Hypothalamus (tissue), 51 donors: ENCODE measurements at regions not wholly inside any gene's neighbourhood (a gene's known extent, or its start where the extent isn't known, plus 50 kb on each side); places are given as distances from the start of the nearest gene placed in this dataset.

Source experiments
- DNase-seq, 51 donors: peaks; one replicate each; lab custom pipeline; 2025; lab: John Stamatoyannopoulos, UW

- no peak for DNase-seq
Observed at GRCh38 chr16:66155933-66156332, 210.6 kb upstream of the CDH5 start.

DNA sequence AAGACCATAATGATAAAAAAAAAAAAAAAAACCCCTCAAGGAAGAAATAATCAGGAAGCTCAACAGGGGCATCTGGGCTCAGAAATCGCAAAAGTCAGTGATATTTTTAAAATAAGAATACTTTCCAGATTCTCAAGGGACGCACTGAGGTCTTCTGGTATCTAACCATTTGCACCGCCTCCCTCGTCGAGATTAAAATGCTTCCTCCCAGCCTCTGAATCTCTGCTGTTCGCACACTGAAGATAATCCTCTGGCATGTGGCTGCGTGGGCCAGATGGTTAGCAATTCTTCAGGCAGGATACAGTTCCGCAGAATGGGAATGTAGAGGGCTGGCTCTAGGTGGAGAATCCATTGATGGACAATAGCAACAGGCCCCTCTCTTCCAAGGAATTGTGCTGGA is 211.7 kb upstream of the CDH5 start:
- DNase-seq, result no peak

DNA sequence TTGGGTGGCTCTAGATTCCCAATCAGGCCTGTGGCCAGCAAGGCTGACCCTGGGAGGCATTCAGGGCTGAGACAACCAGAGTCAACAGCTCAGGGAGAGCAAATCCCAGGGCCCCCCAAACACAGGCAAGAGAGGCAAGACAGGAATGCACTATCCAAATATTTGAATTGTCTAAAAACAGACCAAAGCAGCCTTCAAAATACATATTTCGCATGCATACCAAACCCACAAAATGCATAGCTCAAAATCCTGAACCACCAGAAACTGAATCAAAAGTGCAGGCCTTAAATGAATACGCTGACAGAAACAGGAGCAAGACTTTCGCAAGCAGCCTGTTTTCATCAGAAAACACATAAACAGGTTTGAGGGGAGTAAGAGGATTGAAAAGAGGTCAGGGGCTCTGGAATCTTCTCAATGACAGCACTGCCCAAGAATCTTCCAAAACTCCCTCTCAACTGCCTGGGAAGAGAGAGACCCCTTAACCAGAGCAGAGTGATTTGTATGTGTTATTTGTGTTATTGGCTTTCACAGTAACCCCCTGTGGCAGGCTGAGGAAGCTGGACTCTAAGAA is 213.6 kb upstream of the CDH5 start:
- no peak for DNase-seq

DNA sequence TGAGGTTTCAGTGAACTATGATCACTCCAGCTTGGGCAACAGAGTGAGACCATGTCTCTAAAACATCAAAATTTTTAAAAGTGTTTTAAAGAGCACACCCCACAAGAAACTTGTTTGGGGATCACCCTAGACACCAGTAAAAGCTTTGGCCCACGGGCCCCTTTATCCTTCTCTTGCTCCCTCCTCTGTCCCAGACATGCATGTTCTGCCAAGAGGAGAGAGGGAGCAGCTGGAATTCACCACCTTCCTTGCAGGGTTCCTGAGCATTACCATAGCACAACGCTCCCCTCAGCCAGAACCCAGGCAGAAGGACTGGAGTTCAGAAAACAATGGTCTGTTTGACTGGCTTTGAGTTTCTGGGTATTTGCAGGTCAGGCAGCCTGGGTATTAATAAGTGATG is 214.3 kb upstream of the CDH5 start:
- DNase-seq, result no peak

GRCh38 chr16:66150698-66151482 is 215.6 kb upstream of the CDH5 start:
- no peak for DNase-seq

- no peak for DNase-seq
Observed at GRCh38 chr16:66147291-66147690, 219.2 kb upstream of the CDH5 start.

GRCh38 chr16:66146798-66147197 is 219.7 kb upstream of the CDH5 start:
- DNase-seq, result no peak

- no peak for DNase-seq
Observed at GRCh38 chr16:66144641-66145040, 221.8 kb upstream of the CDH5 start.

GRCh38 chr16:66143415-66143814 is 223.1 kb upstream of the CDH5 start:
- no peak for DNase-seq

- no peak for DNase-seq
Observed at GRCh38 chr16:66141885-66142284, 224.6 kb upstream of the CDH5 start.

DNA sequence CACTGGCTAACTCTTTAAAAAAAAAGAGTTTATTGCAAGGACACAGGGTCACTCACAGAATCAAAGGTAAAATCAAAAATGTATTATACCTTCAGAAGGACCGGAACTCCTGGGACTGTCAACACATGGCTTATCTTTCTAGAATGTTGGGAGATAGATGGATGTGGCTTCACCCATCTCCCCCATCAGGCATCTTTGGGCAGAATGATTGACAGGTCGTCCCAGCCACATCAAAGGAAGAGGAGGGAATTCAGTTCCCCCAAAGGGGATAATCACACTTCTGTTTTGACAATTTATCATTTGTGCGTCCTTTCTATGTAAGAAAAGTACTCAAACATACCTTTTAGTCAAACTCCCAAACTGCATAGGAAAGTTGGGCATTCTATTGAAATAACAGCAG is 228.6 kb upstream of the CDH5 start:
- DNase-seq, result no peak

- DNase-seq, result no peak
Observed at GRCh38 chr16:66136841-66137240, 229.7 kb upstream of the CDH5 start.

- DNase-seq, result no peak
Observed at GRCh38 chr16:66135838-66136237, 230.7 kb upstream of the CDH5 start.

GRCh38 chr16:66135421-66135831 is 231.1 kb upstream of the CDH5 start:
- DNase-seq, result no peak

- DNase-seq, result no peak
Observed at GRCh38 chr16:66134875-66135274, 231.6 kb upstream of the CDH5 start.

DNA sequence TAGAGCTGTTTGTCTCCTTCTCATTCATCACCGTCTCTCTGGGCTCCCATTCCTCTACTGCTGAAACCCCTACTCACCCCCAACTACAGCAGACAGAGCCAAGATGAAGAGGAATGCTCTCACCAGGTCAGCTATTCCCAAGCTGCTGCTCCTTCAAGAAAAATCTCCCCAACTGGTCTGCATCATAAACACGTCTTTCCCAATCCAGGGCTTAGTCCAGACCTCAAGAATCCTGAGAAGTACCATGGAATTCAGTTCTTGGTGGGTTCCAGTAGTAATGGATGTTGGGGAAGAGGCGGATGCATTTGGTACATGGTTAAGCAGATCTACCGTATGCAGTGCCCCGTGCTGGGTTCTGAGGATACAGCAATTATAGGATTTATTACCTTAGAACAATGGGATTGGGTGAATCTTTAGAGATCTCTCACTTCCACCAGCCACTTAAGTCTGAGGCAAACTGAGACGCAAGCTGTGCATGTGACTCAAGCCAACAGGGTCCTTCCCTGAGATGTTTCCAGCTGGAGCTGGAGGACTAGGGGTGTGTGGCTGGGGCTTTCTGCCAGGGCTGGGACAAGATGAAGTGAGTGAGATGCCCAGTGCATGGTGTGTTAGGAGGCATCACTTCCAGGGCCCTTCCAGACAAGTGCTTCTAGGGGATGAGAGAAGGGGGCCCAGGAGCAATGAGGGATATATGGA is 232.7 kb upstream of the CDH5 start:
- no peak for DNase-seq

DNA sequence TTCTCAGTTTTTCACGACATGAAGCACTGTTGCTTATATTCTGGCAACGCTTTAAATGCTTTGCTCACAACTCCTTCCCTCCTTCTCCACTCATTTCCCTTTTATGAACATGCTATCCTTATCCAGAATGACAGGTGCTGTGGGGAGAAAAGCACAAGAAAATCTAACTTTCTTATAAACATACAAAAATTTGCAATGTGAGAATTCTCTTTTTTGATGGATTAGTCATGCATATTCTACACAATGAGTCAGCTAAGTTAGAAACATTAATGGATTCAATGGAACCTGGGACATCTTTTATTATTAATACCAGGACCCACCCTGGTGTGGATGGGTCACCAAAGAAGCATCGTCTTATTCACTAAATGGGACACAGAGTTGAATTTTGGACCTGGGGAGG is 234.6 kb upstream of the CDH5 start:
- no peak for DNase-seq

DNA sequence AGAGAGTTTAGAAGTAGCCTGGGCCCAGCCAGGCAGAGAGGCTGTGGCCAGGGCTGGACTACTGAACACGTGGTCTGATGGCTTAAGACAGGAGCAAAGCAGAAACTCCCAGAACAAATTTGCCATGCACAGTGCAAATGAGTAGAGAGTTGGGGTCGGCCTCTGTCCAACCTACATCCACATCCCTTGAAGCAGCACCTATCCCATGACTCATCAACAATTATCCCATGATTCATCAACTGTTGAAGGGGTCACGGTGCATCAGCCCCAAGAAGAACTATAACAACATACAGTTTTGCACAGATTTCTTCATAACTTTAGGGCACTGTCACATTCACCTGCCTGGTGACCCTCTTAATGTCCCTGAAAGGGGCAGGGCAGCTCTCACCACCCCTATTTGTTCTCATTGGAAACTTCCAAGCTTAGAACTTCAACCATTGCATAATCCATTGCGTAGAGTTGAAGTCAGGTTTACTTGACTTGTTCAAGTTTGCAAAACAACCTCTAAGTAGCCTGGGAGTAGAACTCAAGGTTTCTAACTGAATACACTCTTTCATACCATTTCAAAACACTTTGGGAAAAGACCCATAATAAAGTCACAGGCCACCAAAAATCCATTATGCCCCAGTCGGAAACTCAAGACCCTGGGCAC is 235.2 kb upstream of the CDH5 start:
- DNase-seq, result no peak

GRCh38 chr16:66130296-66130905 is 236.1 kb upstream of the CDH5 start:
- no peak for DNase-seq

DNA sequence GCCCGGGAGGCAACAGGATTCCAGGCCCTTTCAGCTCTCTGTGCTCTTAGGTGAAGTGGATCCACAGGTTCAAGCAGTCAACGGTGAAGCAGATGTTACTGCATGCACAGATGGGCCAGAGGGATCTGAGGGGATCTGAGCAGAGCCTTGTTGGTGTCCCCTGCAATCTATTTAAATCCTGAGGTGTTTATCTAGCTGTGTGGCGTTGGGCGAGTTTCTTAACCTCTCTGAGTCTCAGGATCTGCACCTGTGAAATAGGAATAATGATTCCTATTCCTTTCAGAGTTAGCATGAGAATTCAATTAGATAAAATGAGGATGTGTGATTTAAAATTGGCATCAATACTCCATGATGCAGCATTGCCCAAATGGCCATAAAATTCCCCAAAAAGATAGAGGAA is 237.3 kb upstream of the CDH5 start:
- no peak for DNase-seq

- no peak for DNase-seq
Observed at GRCh38 chr16:66128371-66128770, 238.1 kb upstream of the CDH5 start.
